ENCODE measurements at regions not wholly inside any gene's neighbourhood (a gene's known extent, or its start where the extent isn't known, plus 50 kb on each side); places are given as distances from the start of the nearest gene placed in this dataset. TPM values are rescaled to one million over a fixed set of nuclear protein-coding genes. Genes with fewer than 3 reads are reported as not detected.

DNA sequence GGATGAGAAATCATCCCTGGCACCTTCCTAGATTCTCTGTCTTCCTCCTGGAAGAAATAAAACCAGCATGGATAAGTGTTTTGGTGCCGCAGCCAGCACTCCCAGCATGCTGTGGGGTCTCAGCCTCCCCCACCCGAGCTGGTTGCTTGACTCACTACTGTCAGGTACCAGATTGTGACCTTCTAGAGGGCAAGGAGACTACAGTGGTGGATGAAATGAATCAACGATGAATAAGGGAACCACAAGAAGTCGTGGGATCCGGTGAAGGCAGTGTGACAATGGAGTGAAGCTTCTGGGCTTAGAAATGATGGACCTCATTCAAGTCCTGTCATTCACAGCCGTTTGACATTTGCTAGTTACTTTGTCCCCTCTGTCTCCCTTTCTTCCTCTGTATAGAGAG is 50.2 kb upstream of the SLCO3A1 start (continued):
- TF ChIP-seq, protein P1, sequence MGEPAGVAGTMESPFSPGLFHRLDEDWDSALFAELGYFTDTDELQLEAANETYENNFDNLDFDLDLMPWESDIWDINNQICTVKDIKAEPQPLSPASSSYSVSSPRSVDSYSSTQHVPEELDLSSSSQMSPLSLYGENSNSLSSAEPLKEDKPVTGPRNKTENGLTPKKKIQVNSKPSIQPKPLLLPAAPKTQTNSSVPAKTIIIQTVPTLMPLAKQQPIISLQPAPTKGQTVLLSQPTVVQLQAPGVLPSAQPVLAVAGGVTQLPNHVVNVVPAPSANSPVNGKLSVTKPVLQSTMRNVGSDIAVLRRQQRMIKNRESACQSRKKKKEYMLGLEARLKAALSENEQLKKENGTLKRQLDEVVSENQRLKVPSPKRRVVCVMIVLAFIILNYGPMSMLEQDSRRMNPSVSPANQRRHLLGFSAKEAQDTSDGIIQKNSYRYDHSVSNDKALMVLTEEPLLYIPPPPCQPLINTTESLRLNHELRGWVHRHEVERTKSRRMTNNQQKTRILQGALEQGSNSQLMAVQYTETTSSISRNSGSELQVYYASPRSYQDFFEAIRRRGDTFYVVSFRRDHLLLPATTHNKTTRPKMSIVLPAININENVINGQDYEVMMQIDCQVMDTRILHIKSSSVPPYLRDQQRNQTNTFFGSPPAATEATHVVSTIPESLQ (CRISPR knock-in tag; IDR thresholded peaks at IDR 0.05): no peak
- no peak for TF ChIP-seq TARDBP (IDR thresholded peaks at IDR 0.05)
- TF ChIP-seq BCOR (IDR thresholded peaks at IDR 0.05): no peak
- no peak for TF ChIP-seq NELFE (IDR thresholded peaks at IDR 0.05; ENCODE audit: insufficient read depth, insufficient read length)
- no peak for TF ChIP-seq GABPB2 (CRISPR knock-in tag; conservative IDR thresholded peaks at IDR 0.05)
- TF ChIP-seq LARP7 (IDR thresholded peaks at IDR 0.05): no peak
- TF ChIP-seq HDAC8 (tag; IDR thresholded peaks at IDR 0.05): no peak
- no peak for TF ChIP-seq TCF15 (CRISPR knock-in tag; IDR thresholded peaks at IDR 0.05)
- TF ChIP-seq ZNF274 (IDR thresholded peaks at IDR 0.05; ENCODE audit: borderline replicate concordance, low read depth, low read length): no peak
- no peak for TF ChIP-seq NR2C2 (CRISPR knock-in tag; IDR thresholded peaks at IDR 0.05)
- TF ChIP-seq NR2C2 (tag; IDR thresholded peaks at IDR 0.05): no peak
- no peak for TF ChIP-seq ZNF239 (CRISPR knock-in tag; IDR thresholded peaks at IDR 0.05)
- TF ChIP-seq KDM4B (IDR thresholded peaks at IDR 0.05; ENCODE audit: borderline replicate concordance in 2 of 2, low read depth in 1 of 2): no peak

Small RNAs in the stretch of these regions (small RNA-seq; reads per million reads assigned to genes)
- not detected for gene AC107958.1
